DND-41 (cell line): ENCODE measurements at regions not wholly inside any gene's neighbourhood (a gene's known extent, or its start where the extent isn't known, plus 50 kb on each side); places are given as distances from the start of the nearest gene placed in this dataset.

ENCODE experiments used
- CTCF ChIP-seq: IDR thresholded peaks from 2 replicates; pipeline ENCODE4 v1.5.1; 2012; ENCODE audit warnings: borderline replicate concordance, low read length, moderate library complexity, mild to moderate bottlenecking; ENCODE audit not compliant: poor library complexity, severe bottlenecking; ENCODE audit errors: extremely low read depth
- EZH2 ChIP-seq: IDR thresholded peaks from 3 replicates; pipeline ENCODE4 v1.6.1; 2012; ENCODE audit warnings: borderline replicate concordance, low read depth, mild to moderate bottlenecking, moderate library complexity, low read length, inconsistent platforms; ENCODE audit not compliant: severe bottlenecking

- no peak for TF ChIP-seq CTCF
- no peak for TF ChIP-seq EZH2
Measured at GRCh38 chr14:106493962-106494823, 967.8 kb downstream of the TMEM121 start.
